ENCODE measurements at regions not wholly inside any gene's neighbourhood (a gene's known extent, or its start where the extent isn't known, plus 50 kb on each side); places are given as distances from the start of the nearest gene placed in this dataset.

GRCh38 chr18:77762642-77763041, 513.0 kb downstream of the GALR1 start:
- DNase-seq: no peak
- no peak overlapping the region for H3K27ac Mint-ChIP-seq

GRCh38 chr18:77763530-77764145, 514.0 kb downstream of the GALR1 start:
- H3K4me1 Mint-ChIP-seq: peaks cover 13% of the 10 kb centered on the region
- peaks cover 10% of the 10 kb centered on the region for H3K27me3 Mint-ChIP-seq (ENCODE audit: low read depth, poor library complexity)
- no peak overlapping the region for H3K4me3 Mint-ChIP-seq

More at GRCh38 chr18:77762642-77763041, 513.0 kb downstream of the GALR1 start:
- peak overlapping the region; percentile 71 for H3K4me3 Mint-ChIP-seq
- peaks cover 13% of the 10 kb centered on the region for H3K4me1 Mint-ChIP-seq
- H3K27me3 Mint-ChIP-seq (ENCODE audit: low read depth, poor library complexity): peaks cover 14% of the 10 kb centered on the region
- H3K36me3 Mint-ChIP-seq (ENCODE audit: low read depth): no peaks in the 10 kb centered on the region
- TF ChIP-seq CTCF (IDR thresholded peaks at IDR 0.05): no peak
- no peaks in the 10 kb centered on the region for H3K9me3 Mint-ChIP-seq

GRCh38 chr18:77765468-77765867, 515.8 kb downstream of the GALR1 start:
- H3K4me3 Mint-ChIP-seq: no peak overlapping the region
- peaks cover 13% of the 10 kb centered on the region for H3K4me1 Mint-ChIP-seq
- H3K27ac Mint-ChIP-seq: no peak overlapping the region
- H3K27me3 Mint-ChIP-seq (ENCODE audit: low read depth, poor library complexity): peaks cover 4% of the 10 kb centered on the region
- peak; percentile 70 for DNase-seq
- TF ChIP-seq CTCF (IDR thresholded peaks at IDR 0.05): peak; percentile 62
- H3K36me3 Mint-ChIP-seq (ENCODE audit: low read depth): no peaks in the 10 kb centered on the region
- no peaks in the 10 kb centered on the region for H3K9me3 Mint-ChIP-seq

More at GRCh38 chr18:77763530-77764145, 514.0 kb downstream of the GALR1 start:
- no peak for TF ChIP-seq CTCF (IDR thresholded peaks at IDR 0.05)
- Mint-ChIP-seq H3K36me3 (ENCODE audit: low read depth) (no peaks in the 10 kb centered on the region), H3K27ac (no peak overlapping the region), H3K9me3 (no peaks in the 10 kb centered on the region)
- no peak for DNase-seq

GRCh38 chr18:77766421-77766820, 516.8 kb downstream of the GALR1 start:
- H3K4me3 Mint-ChIP-seq: no peak overlapping the region
- TF ChIP-seq CTCF (IDR thresholded peaks at IDR 0.05): no peak
- no peaks in the 10 kb centered on the region for H3K36me3 Mint-ChIP-seq (ENCODE audit: low read depth)
- H3K27me3 Mint-ChIP-seq (ENCODE audit: low read depth, poor library complexity): peaks cover 4% of the 10 kb centered on the region
- no peak for DNase-seq
- peaks cover 13% of the 10 kb centered on the region for H3K4me1 Mint-ChIP-seq
- no peaks in the 10 kb centered on the region for H3K9me3 Mint-ChIP-seq
- no peak overlapping the region for H3K27ac Mint-ChIP-seq

GRCh38 chr18:77772177-77772576, 522.5 kb downstream of the GALR1 start:
- Mint-ChIP-seq H3K27ac (no peak overlapping the region), H3K4me3 (no peak overlapping the region), H3K4me1 (no peaks in the 10 kb centered on the region), H3K36me3 (ENCODE audit: low read depth) (no peaks in the 10 kb centered on the region), H3K27me3 (ENCODE audit: low read depth, poor library complexity) (peaks cover 2% of the 10 kb centered on the region), H3K9me3 (no peaks in the 10 kb centered on the region)
- no peak for DNase-seq
- no peak for TF ChIP-seq CTCF (IDR thresholded peaks at IDR 0.05)

GRCh38 chr18:77776104-77776503, 526.5 kb downstream of the GALR1 start:
- no peak for DNase-seq
- no peak overlapping the region for H3K27ac Mint-ChIP-seq
- no peaks in the 10 kb centered on the region for H3K36me3 Mint-ChIP-seq (ENCODE audit: low read depth)
- H3K27me3 Mint-ChIP-seq (ENCODE audit: low read depth, poor library complexity): peaks cover 2% of the 10 kb centered on the region
- no peaks in the 10 kb centered on the region for H3K4me1 Mint-ChIP-seq
- H3K9me3 Mint-ChIP-seq: no peaks in the 10 kb centered on the region
- no peak overlapping the region for H3K4me3 Mint-ChIP-seq
- no peak for TF ChIP-seq CTCF (IDR thresholded peaks at IDR 0.05)
